ENCODE measurements at regions not wholly inside any gene's neighbourhood (a gene's known extent, or its start where the extent isn't known, plus 50 kb on each side); places are given as distances from the start of the nearest gene placed in this dataset.

GRCh38 chr6:111975466-111975865 lies 78.4 kb upstream of the CCN6 start (continued):
- TF ChIP-seq, protein P1, sequence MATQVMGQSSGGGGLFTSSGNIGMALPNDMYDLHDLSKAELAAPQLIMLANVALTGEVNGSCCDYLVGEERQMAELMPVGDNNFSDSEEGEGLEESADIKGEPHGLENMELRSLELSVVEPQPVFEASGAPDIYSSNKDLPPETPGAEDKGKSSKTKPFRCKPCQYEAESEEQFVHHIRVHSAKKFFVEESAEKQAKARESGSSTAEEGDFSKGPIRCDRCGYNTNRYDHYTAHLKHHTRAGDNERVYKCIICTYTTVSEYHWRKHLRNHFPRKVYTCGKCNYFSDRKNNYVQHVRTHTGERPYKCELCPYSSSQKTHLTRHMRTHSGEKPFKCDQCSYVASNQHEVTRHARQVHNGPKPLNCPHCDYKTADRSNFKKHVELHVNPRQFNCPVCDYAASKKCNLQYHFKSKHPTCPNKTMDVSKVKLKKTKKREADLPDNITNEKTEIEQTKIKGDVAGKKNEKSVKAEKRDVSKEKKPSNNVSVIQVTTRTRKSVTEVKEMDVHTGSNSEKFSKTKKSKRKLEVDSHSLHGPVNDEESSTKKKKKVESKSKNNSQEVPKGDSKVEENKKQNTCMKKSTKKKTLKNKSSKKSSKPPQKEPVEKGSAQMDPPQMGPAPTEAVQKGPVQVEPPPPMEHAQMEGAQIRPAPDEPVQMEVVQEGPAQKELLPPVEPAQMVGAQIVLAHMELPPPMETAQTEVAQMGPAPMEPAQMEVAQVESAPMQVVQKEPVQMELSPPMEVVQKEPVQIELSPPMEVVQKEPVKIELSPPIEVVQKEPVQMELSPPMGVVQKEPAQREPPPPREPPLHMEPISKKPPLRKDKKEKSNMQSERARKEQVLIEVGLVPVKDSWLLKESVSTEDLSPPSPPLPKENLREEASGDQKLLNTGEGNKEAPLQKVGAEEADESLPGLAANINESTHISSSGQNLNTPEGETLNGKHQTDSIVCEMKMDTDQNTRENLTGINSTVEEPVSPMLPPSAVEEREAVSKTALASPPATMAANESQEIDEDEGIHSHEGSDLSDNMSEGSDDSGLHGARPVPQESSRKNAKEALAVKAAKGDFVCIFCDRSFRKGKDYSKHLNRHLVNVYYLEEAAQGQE (IDR thresholded peaks at IDR 0.05; ENCODE audit: borderline replicate concordance) = no peak
- TF ChIP-seq MXI1 (conservative IDR thresholded peaks at IDR 0.05; ENCODE audit: poor library complexity, severe bottlenecking) = no peak

DNA sequence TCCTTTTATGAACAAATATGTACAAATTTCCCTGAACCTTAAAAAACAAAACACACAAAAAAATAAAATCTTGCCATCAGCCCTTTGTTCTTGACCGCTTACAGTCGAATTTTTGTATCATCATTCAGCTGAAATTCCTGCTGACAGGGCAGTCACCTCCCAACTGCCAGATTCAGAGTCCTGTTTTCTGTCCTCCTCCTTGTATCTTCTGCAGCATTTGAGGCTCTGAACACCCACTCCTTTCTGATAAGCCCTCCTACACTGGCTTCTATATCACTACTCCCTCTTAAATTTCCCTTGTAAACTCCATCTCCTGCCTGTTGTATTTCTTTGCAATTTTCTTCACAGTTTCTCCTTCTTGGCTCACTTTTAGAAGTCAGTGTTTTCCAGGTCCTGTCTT lies 77.8 kb upstream of the CCN6 start:
- H3F3A ChIP-seq (ENCODE audit: insufficient read depth, low read length, poor library complexity, severe bottlenecking) = no peaks in the 10 kb centered on the region
- no peak for TF ChIP-seq MXI1 (conservative IDR thresholded peaks at IDR 0.05; ENCODE audit: poor library complexity, severe bottlenecking)
- TF ChIP-seq EZH2 (IDR thresholded peaks at IDR 0.05; ENCODE audit: borderline replicate concordance, insufficient read depth, low read length, poor library complexity, severe bottlenecking) = no peak
- TF ChIP-seq RAD21 (conservative IDR thresholded peaks at IDR 0.05) = no peak
- no peak for TF ChIP-seq POLR2AphosphoS5 (IDR thresholded peaks at IDR 0.05)
- no peak for TF ChIP-seq TAF1 (IDR thresholded peaks at IDR 0.05; ENCODE audit: low read depth)
- no peak for TF ChIP-seq EP300 (conservative IDR thresholded peaks at IDR 0.05; ENCODE audit: poor library complexity, severe bottlenecking)
- TF ChIP-seq CTCF (IDR thresholded peaks at IDR 0.05; ENCODE audit: poor library complexity, severe bottlenecking) = no peak
- TF ChIP-seq, protein P1 (IDR thresholded peaks at IDR 0.05; ENCODE audit: borderline replicate concordance) = no peak
- no peak for TF ChIP-seq SMC3 (conservative IDR thresholded peaks at IDR 0.05; ENCODE audit: poor library complexity)
- H3K27ac ChIP-seq (ENCODE audit: low read length) = no peak overlapping the region
- H3K9me3 ChIP-seq (ENCODE audit: low read length) = no peaks in the 10 kb centered on the region
- no peak overlapping the region for H3K4me3 ChIP-seq (ENCODE audit: low read length)
- H4K20me1 ChIP-seq (ENCODE audit: insufficient read depth) = no peaks in the 10 kb centered on the region
- H2AFZ ChIP-seq (ENCODE audit: low read depth, low read length) = no peak overlapping the region
- no peak overlapping the region for H3K9ac ChIP-seq (ENCODE audit: low read length)
- no peaks in the 10 kb centered on the region for H3K79me2 ChIP-seq (replicated peaks; ENCODE audit: insufficient read depth, low read length)
- no peaks in the 10 kb centered on the region for H3K9me2 ChIP-seq (ENCODE audit: insufficient read depth, low read length)
- H3K36me3 ChIP-seq (ENCODE audit: insufficient read depth, low read length) = no peaks in the 10 kb centered on the region
- H3K4me2 ChIP-seq (ENCODE audit: low read length) = no peak overlapping the region
- no peaks in the 10 kb centered on the region for H3K27me3 ChIP-seq (ENCODE audit: insufficient read depth, low read depth, low read length)
